Stimulated activated CD4-positive, alpha-beta T cell treated with anti-CD3 and anti-CD28 coated beads, Interleukin-1b, Interleukin-23, amount 100 ng/mL, for 1 hour (primary cell): ENCODE measurements at regions not wholly inside any gene's neighbourhood (a gene's known extent, or its start where the extent isn't known, plus 50 kb on each side); places are given as distances from the start of the nearest gene placed in this dataset.
"Not testable (repeated sequence)": the region's sequence is repeated elsewhere in the genome, so short reads cannot be mapped to it uniquely, and the experiment has no call there.

Experiments used
- DNase-seq, 2 donors: peaks; one replicate each; pipeline ENCODE4 v3.0.0-alpha.2; 2020; ENCODE audit warnings: low read depth in 2 of 2

DNA sequence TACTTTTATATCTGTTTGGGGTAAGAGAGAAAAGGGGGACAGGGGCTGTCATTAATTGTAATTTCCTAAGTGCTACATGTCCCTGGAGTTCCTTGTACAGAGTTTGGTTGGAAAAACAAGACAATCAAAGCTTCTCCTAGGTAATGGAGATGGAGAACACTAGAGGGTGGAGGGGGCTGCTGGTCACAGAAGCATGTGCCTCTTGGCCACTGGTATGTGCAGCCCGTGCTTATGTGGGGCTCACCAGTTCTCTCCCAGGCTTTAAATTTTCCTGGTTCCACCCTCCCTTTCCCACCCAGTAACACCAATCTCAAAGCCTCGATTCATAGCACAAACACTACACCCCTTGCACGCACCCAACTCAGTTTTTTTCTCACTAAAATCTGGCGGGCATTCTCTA, 165.6 kb downstream of the SAMD5 start:
- no peak for DNase-seq

DNA sequence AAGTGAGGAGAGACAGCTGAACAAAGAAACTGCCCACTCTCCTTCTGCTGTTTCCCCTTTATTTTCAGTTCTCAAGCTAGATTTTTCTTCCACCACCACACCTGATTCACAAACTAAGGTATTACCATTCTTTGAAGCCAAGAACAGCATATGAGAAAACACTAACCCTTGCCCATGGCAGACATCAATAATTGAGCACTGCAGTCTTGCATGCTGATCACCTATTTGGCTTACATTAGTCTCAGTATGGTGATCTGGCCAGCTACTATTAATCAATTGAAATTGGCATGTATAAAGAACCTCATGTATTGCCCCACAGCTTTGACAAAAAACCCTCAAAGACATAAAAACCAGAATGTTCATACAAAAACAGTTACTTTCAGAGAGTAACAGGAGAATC, 166.3 kb downstream of the SAMD5 start:
- no peak for DNase-seq

DNA sequence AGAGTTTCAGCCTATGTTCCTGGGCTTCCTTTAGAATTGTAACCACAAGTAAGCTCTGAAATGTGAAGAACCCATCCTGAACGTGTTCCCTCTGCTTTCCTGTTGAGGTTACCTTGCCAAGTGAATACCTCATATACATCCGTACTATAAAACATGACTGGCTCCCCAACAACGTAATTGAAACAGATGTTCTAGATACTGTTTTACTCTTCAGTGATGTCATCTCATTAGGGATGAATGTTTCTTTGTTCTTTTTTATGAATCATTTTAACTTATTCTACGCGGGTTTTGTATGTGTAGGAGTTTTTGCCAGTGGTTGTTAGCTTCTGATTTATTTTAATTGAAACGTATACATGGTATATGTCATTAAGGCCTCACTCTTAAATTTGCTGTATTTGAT, 166.8 kb downstream of the SAMD5 start:
- DNase-seq: no peak

DNA sequence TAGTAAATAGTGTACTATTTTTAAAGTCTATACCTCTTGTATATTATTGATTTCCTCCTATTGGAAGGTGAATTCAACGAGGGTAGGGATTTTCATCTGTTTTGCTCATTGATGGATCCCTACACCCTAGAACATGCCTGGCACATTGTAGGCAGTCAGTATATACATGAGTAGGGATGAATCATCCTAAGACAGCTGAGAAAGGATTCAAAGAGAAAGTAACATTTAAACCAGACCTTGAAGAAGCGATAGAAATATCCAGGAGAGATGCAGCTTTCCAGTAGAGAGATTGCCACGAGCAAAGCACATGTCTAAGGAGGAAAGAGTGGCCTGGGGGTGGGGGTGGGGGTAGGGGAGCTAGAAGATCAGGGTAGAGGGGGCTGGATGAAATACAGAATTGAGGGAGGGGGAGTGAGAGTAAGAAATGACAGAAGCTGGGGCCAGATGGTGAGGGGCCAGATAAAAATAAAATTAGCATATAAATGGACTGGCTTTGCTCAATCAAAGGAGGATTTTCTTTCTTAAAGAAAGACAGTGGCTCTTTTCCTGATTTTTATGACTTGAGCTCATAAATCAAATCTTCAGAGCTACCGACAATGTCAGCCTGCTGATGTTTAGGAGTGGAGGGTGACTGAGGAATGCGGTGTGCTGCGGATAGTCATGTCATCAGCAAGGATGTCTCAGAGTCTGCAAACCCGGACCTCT, 168.2 kb downstream of the SAMD5 start:
- DNase-seq: no peak

DNA sequence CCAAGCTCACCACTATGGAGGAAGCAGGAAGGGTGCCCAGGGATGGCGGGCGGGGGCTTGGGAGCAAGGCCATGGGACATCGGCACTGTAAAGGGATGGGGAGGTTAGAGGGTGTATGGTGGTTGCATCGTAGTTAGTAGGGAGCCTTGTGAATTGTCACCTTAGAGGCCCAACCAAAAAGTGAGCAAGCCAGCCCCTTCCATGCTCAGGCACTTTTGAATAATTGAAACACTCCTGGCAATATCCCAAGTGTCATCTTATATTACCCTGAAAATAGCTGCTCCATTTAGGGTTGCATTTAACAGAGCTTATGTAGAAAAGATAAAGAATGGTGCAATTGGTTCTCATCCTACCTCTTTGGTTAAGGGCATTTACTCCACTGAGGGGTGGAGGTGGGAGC, 169.2 kb downstream of the SAMD5 start:
- no peak for DNase-seq

DNA sequence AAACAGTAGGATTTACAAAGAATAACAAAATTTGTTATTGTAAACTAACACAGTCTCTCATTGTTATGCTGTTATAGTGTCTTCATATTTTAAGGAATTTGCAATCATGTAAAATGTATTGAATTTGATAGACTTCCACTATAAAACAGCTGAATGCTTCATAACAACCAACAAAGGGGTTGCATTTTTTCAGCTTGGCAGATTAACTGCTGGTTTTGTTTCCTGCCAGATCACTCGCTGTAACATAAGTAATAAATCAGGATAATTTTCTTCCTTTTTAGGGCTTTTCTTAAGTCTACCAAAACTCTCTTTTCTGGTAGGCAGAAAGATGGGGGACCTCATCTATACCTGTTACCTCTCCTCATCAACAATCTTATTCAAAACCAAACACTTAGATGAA, 169.8 kb downstream of the SAMD5 start:
- DNase-seq: no peak

DNA sequence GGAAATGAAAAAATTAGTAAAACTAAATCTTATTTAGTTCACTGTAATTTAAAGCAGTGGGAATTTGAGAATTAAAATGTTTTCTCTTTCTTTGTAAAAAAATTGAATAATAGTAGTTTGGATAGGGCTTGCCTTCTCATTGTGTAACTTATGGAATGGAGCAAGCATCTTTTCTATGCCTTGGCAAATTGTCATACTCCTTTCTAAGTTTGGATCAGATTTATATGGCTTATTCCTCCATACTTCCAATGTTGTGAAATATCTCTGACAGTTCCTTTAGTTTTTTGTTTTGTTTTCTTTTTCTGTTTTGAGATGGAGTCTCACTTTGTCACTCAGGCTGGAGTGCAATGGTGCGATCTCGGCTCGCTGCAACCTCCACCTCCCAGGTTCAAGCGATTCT, 176.4 kb downstream of the SAMD5 start:
- DNase-seq: no peak

DNA sequence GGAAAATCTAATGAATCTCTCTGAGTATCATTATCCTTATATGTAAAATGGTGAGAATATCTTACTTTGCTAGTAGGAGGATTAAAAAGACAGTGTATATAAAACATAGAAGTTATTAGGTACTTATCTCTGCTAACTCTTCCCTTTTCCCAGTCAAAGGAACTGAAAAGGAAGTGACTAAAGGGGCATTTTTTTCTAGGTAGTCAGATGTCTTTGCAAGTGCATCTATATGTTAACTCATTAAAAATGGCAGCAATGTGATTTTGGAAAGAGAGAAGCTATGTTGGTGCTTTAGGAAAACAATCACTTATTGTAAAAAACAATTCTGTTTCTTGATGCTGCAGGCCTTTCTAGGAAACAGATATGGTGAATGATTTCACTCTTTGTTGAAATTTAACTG, 180.9 kb downstream of the SAMD5 start:
- no peak for DNase-seq

DNA sequence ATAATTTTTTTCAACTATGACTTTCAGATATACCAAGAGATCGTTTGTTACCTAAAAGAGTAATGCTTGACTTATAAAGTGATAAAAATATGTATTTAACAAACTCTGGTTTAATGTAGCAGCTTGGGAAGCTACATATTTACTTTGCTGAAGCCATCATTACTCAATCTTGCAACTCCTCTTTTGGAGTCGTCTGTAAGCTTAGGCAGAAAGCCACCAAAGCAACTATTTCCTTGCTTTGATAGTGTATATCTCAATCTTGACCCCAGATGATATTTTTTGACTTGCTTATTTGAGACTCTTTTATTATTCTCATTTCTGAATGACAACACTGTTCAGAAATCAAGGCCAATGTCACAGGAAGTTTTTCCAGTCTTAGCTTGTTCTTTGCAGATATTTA, 183.0 kb downstream of the SAMD5 start:
- DNase-seq: no peak

DNA sequence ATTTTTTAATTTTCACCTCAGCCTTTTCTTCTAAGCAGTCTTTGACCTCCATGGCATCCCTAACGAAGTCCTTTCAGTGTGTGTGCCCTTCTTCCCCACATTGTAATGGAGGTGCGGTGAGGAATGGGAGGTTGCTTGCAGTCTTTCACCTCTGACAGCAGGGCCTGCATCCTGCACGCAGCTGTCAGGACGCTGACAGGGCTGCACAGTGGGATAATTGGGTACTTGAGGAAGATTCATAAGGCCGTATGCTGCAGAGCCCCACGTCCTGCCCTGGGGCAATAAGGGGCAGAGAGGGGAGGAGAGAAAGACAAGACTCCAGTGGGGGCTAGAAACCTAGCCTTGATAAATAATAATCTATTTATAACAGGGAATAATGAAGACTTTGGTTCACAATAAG, 184.7 kb downstream of the SAMD5 start:
- DNase-seq: no peak

DNA sequence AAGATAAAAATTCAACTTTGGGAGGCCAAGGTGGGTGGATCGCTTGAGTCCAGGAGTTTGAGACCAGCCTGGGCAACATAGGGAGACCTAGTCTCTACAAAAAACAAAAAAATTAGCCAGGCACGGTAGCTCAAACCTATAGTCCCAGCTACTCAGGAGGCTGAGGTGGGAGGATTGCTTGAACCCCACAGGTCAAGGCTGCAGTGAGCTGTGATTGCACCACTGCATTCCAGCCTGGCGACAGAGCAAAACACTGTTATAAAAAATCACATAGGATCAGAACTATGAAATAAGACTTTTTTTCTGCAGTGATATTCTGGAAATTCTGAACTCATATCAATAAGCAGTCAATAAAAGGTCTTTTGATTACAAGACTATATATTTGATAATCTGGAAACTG, 186.1 kb downstream of the SAMD5 start:
- DNase-seq: not testable (repeated sequence)

DNA sequence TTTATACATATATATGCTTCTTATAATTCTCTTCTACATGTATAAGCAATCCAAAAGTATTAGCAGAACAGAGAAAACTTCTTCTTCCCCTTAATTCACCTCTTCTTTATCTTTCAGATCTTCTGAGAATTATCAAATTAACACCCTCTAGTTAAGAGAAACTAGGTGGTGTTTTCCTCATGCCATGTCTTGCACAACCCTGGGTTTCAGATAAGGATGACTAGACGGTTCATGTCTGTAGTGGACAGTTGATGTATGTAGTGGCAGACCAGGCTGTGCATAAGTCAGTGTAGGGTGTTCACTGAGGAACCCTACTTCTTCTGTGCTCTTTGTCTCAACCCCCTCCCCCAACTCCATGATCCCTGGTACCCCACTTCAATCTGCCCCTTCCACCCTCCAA, 187.3 kb downstream of the SAMD5 start:
- no peak for DNase-seq

DNA sequence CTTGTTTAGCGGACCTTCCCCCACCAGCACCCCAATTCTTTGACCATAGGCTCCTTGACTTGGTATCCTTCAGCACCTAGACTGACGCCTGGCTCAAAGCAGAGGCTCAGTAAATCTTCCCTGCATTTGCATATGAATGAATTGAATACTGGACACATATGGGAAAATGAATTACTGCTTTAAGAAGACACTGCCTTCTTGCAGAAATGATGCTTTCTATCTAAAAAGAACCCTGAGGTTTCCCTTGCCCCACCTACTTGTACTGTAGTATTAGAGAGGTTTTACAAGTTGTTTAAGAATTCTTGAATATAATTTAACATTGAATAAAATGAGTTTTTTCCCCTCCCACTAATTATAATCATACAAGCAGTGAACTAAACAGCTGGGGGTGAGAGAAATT, 190.7 kb downstream of the SAMD5 start:
- DNase-seq: no peak

DNA sequence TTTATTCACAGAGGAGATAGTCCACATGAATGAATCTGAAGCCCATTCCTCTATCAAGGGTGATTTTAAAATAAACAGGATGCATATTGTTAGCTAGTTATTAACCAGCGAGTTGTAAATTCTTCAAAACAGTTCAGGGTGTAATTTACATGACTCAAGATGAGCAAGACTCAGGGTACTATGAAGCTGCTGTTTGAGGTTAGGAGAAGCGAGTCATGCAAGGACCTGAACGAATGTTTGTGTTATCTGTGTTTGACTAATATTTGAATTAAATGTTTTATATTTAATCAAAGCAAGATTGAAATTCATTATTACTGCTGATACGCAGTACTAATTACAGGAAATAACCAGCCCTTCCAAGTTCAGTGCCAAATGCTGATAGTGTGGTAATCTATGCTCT, 191.1 kb downstream of the SAMD5 start:
- DNase-seq: no peak

DNA sequence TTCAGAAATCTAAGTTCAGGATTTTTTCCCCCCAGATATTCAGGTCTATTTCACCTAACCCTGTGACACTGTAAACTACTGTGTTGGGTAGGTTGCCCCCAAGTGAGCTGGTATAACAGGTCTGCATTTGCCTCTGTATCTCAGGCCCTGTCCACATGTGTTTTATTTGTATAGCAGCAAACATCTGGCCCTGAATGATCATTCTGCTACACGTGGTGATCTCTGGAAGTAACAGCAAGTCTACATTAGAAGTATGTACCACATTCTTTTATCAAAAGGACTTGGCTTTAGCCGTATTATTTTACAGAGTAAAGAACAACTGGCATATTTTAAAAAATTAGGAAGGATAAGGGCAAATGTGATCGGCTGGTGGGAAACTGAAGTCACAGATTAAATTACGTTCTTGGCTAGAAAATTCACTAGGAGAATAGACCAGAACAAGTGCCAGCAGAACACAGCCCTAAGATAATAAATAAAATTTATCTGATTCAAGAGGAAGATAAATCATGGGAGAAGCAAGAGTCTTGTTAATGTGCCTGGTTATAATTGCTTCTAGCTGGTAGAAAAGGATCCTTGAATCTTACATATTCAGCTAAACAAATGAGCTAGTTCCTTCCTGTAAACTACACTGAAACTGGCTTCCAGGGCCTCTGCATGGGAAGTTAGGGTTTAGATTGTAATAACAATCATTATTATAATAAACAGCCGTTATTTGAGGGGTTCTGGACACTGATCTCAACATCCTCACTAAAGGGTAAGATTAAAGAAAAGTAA, 192.1 kb downstream of the SAMD5 start:
- no peak for DNase-seq

DNA sequence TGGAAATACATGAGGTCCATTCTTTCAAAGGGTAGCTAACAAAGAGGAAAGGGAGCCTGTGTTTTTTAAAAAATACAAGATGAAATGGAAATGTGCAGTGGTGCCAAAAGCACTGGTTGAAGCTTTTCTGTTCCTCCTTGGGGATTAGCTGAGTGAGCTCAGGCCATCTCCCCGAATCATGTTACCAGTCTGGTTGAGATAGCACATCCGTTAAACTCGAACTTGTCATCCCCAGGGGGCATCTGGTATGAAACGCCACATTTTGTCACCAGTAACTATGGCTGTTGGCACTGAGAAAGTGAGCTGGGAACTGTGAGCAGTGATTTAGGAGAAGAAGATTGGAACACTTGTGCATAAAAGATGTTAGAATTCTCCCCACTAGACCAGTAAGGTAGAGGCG, 196.2 kb downstream of the SAMD5 start:
- no peak for DNase-seq

DNA sequence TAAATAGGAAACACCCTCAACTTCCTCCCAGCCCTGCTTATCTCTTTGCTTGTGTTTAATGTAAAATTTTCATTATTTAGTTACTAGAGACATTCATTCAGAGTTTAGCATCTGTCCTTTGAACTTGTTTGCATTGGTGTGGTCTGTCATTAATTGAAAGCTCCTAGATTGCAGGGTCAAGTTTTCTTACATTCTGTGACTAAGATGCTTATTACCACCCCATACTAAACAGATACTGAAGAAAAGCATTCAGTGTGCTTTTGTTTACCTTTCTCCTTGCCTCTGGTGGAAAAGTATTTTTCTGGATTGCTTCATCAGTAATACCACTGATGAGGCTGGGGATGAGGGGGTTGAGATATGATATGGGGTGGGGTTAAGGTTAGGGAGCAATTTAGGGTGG, 199.0 kb downstream of the SAMD5 start:
- DNase-seq: no peak

DNA sequence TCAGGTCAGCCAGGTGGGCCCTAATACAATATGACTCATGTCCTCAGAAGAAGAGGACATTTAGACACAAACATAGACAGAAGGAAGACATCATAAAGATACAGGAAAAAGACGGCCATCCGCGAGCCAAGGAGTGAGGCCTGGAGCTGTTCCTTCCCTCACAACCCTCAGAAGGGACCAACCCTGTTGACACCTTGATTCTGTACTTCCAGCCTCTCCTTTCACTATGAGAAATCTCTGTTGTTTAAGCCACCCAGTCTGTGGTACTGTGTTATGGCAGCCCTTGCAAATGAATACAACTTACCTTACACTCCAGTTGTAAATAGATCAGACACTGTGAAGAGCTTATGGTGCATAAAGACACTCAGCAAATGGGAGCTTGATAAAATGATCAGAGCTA, 199.7 kb downstream of the SAMD5 start:
- DNase-seq: no peak

DNA sequence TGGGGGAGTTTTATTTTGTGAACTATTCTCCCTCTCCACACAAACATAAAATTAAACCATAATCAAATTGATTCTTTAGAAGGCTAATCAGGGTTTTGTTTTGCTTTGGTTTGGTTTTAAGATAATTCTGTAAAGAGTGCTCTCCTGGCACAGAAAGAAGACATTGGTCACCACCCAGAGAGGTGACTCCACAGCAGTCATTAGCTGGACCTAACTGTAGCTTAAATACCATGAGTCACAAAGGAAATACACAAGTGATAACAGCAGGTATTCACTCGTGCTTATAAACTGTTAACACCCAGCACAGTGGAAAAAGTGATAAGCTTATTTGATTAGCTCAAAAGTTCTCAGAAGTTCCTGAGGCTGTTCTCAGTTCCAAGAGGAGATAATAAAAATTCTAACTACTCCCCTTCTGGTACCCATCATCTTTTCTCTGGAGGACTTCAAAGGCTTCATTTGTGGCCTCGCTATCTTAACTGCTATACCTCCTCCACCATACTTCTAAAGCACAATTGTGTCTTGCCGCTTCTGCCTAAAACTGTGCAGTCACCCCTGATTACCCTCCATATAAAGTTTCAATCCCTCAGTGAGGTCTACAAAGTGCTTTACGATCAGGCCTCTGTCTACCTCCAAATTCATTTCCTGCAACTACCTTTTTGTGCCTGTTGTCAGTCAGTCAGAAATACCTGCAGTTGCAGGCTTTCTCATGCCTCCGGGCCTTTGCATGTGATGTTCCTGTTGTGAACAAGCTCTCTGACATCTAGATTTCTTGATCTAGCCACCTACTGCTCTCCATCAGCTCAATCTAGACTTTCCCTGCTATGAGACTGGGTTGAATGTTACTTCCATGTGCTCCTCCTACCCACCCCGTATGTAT, 201.1 kb downstream of the SAMD5 start:
- no peak for DNase-seq

DNA sequence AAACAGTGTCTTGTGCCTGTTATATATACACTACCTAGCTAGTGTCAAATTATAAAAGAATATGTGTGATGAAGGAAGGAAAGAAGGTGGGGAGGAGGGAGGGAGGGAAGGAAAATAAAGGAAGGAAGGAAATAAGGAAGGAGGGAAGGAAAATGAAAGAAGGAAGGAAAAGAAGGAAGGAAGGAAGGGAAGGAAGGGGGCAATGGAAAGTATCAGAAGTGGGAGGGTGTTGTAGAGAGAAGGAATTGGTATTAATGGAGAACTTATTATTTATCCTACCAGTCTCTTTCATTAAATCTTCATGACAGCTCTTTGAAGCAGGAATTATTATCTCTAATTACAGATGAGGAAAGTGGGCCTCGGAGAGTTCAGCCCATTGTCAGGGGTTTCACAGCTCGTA, 202.4 kb downstream of the SAMD5 start:
- DNase-seq: no peak

DNA sequence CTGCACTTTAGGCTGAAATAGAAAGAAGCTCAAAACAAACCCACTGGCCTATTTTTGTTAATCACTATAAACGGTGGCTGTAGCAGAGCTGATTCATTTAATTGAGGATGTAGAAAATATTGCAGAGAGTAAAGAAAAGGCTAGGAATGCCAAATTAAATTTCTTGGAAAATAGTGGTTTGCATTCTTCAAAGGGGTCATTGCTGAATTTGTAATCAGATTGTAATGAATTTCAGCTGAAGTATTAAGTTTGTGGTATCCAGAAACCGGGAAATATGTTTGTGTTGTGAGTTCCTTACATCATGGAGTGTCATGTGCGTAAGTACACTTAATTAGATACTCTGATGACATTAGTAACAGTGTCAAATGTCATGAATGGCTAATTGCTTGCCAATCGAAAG, 203.0 kb downstream of the SAMD5 start:
- no peak for DNase-seq

DNA sequence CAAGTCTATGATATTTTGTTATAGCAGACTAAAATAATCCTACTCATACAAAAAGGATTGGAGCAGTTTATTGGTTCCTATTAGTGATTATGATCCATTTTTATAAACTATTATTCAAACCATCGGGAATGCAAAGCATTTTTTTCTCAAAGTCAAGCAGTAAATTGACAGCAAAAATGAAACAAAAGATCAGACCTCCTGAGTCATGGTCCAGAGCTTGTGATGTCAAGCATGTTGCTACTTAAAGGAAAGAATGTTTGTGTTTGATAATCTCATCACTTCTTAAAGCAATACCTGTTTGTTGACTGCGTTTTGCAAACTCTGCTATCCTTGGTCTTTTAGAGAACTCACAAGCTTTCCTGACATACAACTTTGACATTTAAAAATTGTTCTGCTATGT, 204.4 kb downstream of the SAMD5 start:
- no peak for DNase-seq

DNA sequence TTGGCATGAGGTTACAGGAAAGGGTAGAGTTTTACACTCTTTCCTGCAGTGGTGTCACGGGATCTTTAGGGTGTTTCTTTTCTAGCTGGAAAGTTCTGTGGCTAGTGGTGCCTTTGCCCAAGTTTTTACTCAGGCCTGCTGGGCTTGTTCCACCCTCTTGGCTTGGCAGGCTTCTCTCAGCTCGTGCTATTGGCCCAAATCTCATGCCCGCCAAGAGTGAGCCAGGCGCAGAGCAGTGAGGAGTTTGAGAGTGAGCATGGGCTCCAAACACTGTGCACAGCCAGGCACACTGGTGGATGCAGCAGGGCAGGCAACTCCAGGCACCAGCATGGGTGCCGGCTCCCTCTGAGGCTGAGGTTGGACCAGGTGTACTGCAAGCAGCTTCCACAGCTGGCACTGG, 206.5 kb downstream of the SAMD5 start:
- DNase-seq: no peak
